ENCODE measurements at regions not wholly inside any gene's neighbourhood (a gene's known extent, or its start where the extent isn't known, plus 50 kb on each side); places are given as distances from the start of the nearest gene placed in this dataset.

- TF ChIP-seq TCF3 (IDR thresholded peaks at IDR 0.05; ENCODE audit: borderline replicate concordance, insufficient read depth, low read depth, low read length): no peak
- no peak for TF ChIP-seq POLR2AphosphoS5 (IDR thresholded peaks at IDR 0.05; ENCODE audit: low read length)
- no peak for TF ChIP-seq PAX8 (IDR thresholded peaks at IDR 0.05)
- no peak for TF ChIP-seq CHD2 (IDR thresholded peaks at IDR 0.05; ENCODE audit: borderline replicate concordance, low read depth, low read length)
- no peak for TF ChIP-seq CBX3 (IDR thresholded peaks at IDR 0.05; ENCODE audit: borderline replicate concordance, low read depth)
- no peak for TF ChIP-seq ZBED1 (IDR thresholded peaks at IDR 0.05; ENCODE audit: borderline replicate concordance)
- TF ChIP-seq TAF1 (IDR thresholded peaks at IDR 0.05; ENCODE audit: borderline replicate concordance, low read depth, low read length): no peak
These were observed 396.0 kb downstream of the SEMA3D start for GRCh38 chr7:84790882-84791281.

Measured in GM12878 (cell line).